ENCODE measurements at regions not wholly inside any gene's neighbourhood (a gene's known extent, or its start where the extent isn't known, plus 50 kb on each side); places are given as distances from the start of the nearest gene placed in this dataset.
"Not testable (repeated sequence)": the region's sequence is repeated elsewhere in the genome, so short reads cannot be mapped to it uniquely, and the experiment has no call there.

- no peak for TF ChIP-seq ELF1 (CRISPR knock-in tag; IDR thresholded peaks at IDR 0.05)
These were observed 592.0 kb upstream of the KLF12 start (continued) for GRCh38 chr13:74726206-74726605.

- H3K27ac ChIP-seq (ENCODE audit: extremely low read length, insufficient read depth, low read length); intact Hi-C loops (cut with micrococcal nuclease; ENCODE audit: unreplicated experiment); CTCF ChIA-PET (ENCODE audit: low intra/inter-chr PET ratio, low total read pairs); H2AFZ ChIP-seq (ENCODE audit: low read length); POLR2A ChIA-PET; H3K4me2 ChIP-seq (ENCODE audit: low read depth, low read length); H3K36me3 ChIP-seq (replicated peaks in 1 of 2; ENCODE audit: control insufficient read depth in 1 of 2, insufficient read depth in 2 of 2, low read length in 2 of 2); H3K4me3 ChIP-seq (replicated peaks in 1 of 3; ENCODE audit: insufficient read depth in 1 of 3, low read depth in 2 of 3, low read length in 3 of 3); in situ Hi-C loops (cut with HindIII; ENCODE audit: extremely low pct_ligation_motif_present, low pct_unique_long_range_greater_than_20kb); H3K4me1 ChIP-seq (ENCODE audit: insufficient read depth, low read length); H3K79me2 ChIP-seq (ENCODE audit: insufficient read depth, low read length); ATAC-seq; DNase-seq (ENCODE audit: low spot score); FAIRE-seq; H4K20me1 ChIP-seq (ENCODE audit: insufficient read depth, low read length); H3K27me3 ChIP-seq (ENCODE audit: control insufficient read depth in 1 of 2, insufficient read depth in 2 of 2, low read length in 2 of 2); BruUV-seq (replicated peaks); H3K9ac ChIP-seq (ENCODE audit: insufficient read depth, low read depth, low read length): not testable (repeated sequence)
- peaks cover 15% of the 10 kb centered on the region for H3K9me3 ChIP-seq (ENCODE audit: low read length)
- WGBS (ENCODE audit: low lambda C conversion rate): no CpG with 5 or more reads among the region's 31 CpGs
These were observed 584.1 kb upstream of the KLF12 start for GRCh38 chr13:74718232-74718842.

GRCh38 chr13:74715718-74716117, 581.5 kb upstream of the KLF12 start:
- FAIRE-seq: no peak
- Histone ChIP-seq H3K4me2 (ENCODE audit: low read depth, low read length) (no peak overlapping the region), H3K4me1 (ENCODE audit: insufficient read depth, low read length) (no peaks in the 10 kb centered on the region), H3K36me3 (replicated peaks in 1 of 2; ENCODE audit: control insufficient read depth in 1 of 2, insufficient read depth in 2 of 2, low read length in 2 of 2) (no peaks in the 10 kb centered on the region), H3K27ac (ENCODE audit: extremely low read length, insufficient read depth, low read length) (no peak overlapping the region), H4K20me1 (ENCODE audit: insufficient read depth, low read length) (no peaks in the 10 kb centered on the region), H3K9me3 (ENCODE audit: low read length) (peaks cover 15% of the 10 kb centered on the region), H3K9ac (ENCODE audit: insufficient read depth, low read depth, low read length) (no peak overlapping the region), H2AFZ (ENCODE audit: low read length) (no peak overlapping the region), H3K79me2 (ENCODE audit: insufficient read depth, low read length) (no peaks in the 10 kb centered on the region), H3K27me3 (ENCODE audit: control insufficient read depth in 1 of 2, insufficient read depth in 2 of 2, low read length in 2 of 2) (no peaks in the 10 kb centered on the region), H3K4me3 (replicated peaks in 1 of 3; ENCODE audit: insufficient read depth in 1 of 3, low read depth in 2 of 3, low read length in 3 of 3) (no peak overlapping the region)
- no TSS peak for BruUV-seq (replicated peaks)
- intact Hi-C loops (cut with micrococcal nuclease; ENCODE audit: unreplicated experiment) (no loop called here), in situ Hi-C loops (cut with HindIII; ENCODE audit: extremely low pct_ligation_motif_present, low pct_unique_long_range_greater_than_20kb) (no loop called here)
- no peak for ATAC-seq
- WGBS (ENCODE audit: low lambda C conversion rate): 0% methylated on average over 2 of the region's 2 CpGs
- ChIA-PET CTCF (ENCODE audit: low intra/inter-chr PET ratio, low total read pairs) (no interaction called here), POLR2A (no interaction called here)
- no peak for DNase-seq (ENCODE audit: low spot score)
- no peak for TF ChIP-seq ZNF331 (CRISPR knock-in tag; IDR thresholded peaks at IDR 0.05)
- TF ChIP-seq ZNF788 (CRISPR knock-in tag; IDR thresholded peaks at IDR 0.05; ENCODE audit: borderline replicate concordance): no peak
- no peak for TF ChIP-seq TCF12 (IDR thresholded peaks at IDR 0.05)
- no peak for TF ChIP-seq TCF12 (CRISPR knock-in tag; IDR thresholded peaks at IDR 0.05)
- TF ChIP-seq TCF7L2 (IDR thresholded peaks at IDR 0.05; ENCODE audit: low read depth, low read length): no peak
- TF ChIP-seq NR2F1 (CRISPR knock-in tag; IDR thresholded peaks at IDR 0.05): no peak
- TF ChIP-seq, protein P1, sequence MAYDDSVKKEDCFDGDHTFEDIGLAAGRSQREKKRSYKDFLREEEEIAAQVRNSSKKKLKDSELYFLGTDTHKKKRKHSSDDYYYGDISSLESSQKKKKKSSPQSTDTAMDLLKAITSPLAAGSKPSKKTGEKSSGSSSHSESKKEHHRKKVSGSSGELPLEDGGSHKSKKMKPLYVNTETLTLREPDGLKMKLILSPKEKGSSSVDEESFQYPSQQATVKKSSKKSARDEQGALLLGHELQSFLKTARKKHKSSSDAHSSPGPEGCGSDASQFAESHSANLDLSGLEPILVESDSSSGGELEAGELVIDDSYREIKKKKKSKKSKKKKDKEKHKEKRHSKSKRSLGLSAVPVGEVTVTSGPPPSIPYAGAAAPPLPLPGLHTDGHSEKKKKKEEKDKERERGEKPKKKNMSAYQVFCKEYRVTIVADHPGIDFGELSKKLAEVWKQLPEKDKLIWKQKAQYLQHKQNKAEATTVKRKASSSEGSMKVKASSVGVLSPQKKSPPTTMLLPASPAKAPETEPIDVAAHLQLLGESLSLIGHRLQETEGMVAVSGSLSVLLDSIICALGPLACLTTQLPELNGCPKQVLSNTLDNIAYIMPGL (CRISPR knock-in tag; IDR thresholded peaks at IDR 0.05; ENCODE audit: borderline replicate concordance in 1 of 2, low read depth in 1 of 2): no peak
- TF ChIP-seq, protein P2, sequence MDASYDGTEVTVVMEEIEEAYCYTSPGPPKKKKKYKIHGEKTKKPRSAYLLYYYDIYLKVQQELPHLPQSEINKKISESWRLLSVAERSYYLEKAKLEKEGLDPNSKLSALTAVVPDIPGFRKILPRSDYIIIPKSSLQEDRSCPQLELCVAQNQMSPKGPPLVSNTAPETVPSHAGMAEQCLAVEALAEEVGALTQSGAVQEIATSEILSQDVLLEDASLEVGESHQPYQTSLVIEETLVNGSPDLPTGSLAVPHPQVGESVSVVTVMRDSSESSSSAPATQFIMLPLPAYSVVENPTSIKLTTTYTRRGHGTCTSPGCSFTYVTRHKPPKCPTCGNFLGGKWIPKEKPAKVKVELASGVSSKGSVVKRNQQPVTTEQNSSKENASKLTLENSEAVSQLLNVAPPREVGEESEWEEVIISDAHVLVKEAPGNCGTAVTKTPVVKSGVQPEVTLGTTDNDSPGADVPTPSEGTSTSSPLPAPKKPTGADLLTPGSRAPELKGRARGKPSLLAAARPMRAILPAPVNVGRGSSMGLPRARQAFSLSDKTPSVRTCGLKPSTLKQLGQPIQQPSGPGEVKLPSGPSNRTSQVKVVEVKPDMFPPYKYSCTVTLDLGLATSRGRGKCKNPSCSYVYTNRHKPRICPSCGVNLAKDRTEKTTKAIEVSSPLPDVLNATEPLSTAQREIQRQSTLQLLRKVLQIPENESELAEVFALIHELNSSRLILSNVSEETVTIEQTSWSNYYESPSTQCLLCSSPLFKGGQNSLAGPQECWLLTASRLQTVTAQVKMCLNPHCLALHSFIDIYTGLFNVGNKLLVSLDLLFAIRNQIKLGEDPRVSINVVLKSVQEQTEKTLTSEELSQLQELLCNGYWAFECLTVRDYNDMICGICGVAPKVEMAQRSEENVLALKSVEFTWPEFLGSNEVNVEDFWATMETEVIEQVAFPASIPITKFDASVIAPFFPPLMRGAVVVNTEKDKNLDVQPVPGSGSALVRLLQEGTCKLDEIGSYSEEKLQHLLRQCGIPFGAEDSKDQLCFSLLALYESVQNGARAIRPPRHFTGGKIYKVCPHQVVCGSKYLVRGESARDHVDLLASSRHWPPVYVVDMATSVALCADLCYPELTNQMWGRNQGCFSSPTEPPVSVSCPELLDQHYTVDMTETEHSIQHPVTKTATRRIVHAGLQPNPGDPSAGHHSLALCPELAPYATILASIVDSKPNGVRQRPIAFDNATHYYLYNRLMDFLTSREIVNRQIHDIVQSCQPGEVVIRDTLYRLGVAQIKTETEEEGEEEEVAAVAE (CRISPR knock-in tag; IDR thresholded peaks at IDR 0.05; ENCODE audit: borderline replicate concordance): no peak
- TF ChIP-seq ZNF33B (CRISPR knock-in tag; IDR thresholded peaks at IDR 0.05): no peak
- TF ChIP-seq AHR (CRISPR knock-in tag; IDR thresholded peaks at IDR 0.05): no peak
